ENCODE measurements at regions not wholly inside any gene's neighbourhood (a gene's known extent, or its start where the extent isn't known, plus 50 kb on each side); places are given as distances from the start of the nearest gene placed in this dataset.

- TF ChIP-seq CTCF (IDR thresholded peaks at IDR 0.05; ENCODE audit: low read depth, low read length, poor library complexity, severe bottlenecking) (no peak), EZH2phosphoT487 (IDR thresholded peaks at IDR 0.05; ENCODE audit: borderline replicate concordance, low read length) (no peak)
These were observed 197.8 kb upstream of the ANKRD50 start for GRCh38 chr4:124910327-124910726.

All from DOHH2 (cell line).